Mucosa of descending colon (tissue), 3 donors: ENCODE measurements at regions not wholly inside any gene's neighbourhood (a gene's known extent, or its start where the extent isn't known, plus 50 kb on each side); places are given as distances from the start of the nearest gene placed in this dataset.

Source experiments
- ATAC-seq: fragments of 200-7000 bp; cut with Tn5 transposase; one replicate; pipeline ENCODE4 v1.9.1; 2020; ENCODE audit warnings: mild to moderate bottlenecking, moderate library complexity
- DNase-seq, 3 donors: peaks; one replicate each; pipeline ENCODE4 v3.0.0-alpha.2; 2020
- H3K36me3 ChIP-seq: fragments of 200-600 bp; one replicate; pipeline ENCODE4 v1.8.0; 2021; ENCODE audit warnings: low read depth, mild to moderate bottlenecking
- H3K4me1 ChIP-seq: fragments of 200-600 bp; one replicate; pipeline ENCODE4 v1.8.0; 2021; ENCODE audit warnings: low read depth, mild to moderate bottlenecking
- H3K4me3 ChIP-seq: fragments of 200-600 bp; one replicate; pipeline ENCODE4 v1.8.0; 2021; ENCODE audit warnings: mild to moderate bottlenecking
- H3K9me3 ChIP-seq: fragments of 200-600 bp; one replicate; pipeline ENCODE4 v1.8.0; 2021; ENCODE audit warnings: mild to moderate bottlenecking
- intact Hi-C, 2 donors: fragments of 100-400 bp; cut with DNase I in 1 of 2; cut with micrococcal nuclease in 1 of 2; formaldehyde crosslinking; loops; one replicate each; pipeline versions ENCODE4 v1.11.0 to v1.11.1; 2022; cut with DNase I, micrococcal nuclease
- TF ChIP-seq, protein P1 (sequence below): fragments of 200-600 bp; IDR thresholded peaks from one replicate; pipeline ENCODE4 v1.8.0; 2022; ENCODE audit warnings: antibody characterized with exemption, mild to moderate bottlenecking
- donor health status: DM: no; HTN: no; CAD: no; lungs with moderate emphysema.
- donor health status: DM: no; HTN: no; CAD: no.
- donor health status: DM: no; HTN: yes; CAD: no.

DNA sequence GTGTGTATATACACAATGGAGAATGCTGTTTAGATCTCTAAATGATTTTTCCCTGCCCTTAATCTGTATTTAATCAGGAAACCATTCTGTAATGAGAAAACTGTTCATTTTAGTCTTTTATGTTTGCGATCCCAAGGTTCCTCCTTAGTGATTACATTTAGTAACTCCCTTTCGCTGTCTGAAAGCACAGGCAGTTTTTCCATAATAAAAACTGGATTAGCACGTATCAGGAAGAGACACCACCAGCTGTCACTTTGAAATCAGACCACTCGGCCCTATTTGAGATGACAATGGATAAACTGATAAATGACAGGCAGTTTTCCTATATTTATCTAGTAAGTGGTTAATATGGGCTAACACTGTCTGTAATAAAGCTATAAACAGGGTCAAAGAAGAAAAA, 370.9 kb downstream of the NR4A2 start:
- TF ChIP-seq, protein P1, sequence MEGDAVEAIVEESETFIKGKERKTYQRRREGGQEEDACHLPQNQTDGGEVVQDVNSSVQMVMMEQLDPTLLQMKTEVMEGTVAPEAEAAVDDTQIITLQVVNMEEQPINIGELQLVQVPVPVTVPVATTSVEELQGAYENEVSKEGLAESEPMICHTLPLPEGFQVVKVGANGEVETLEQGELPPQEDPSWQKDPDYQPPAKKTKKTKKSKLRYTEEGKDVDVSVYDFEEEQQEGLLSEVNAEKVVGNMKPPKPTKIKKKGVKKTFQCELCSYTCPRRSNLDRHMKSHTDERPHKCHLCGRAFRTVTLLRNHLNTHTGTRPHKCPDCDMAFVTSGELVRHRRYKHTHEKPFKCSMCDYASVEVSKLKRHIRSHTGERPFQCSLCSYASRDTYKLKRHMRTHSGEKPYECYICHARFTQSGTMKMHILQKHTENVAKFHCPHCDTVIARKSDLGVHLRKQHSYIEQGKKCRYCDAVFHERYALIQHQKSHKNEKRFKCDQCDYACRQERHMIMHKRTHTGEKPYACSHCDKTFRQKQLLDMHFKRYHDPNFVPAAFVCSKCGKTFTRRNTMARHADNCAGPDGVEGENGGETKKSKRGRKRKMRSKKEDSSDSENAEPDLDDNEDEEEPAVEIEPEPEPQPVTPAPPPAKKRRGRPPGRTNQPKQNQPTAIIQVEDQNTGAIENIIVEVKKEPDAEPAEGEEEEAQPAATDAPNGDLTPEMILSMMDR = no peak
- H3K4me3 ChIP-seq = no peak overlapping the region
- DNase-seq (no peak), ATAC-seq (no peak)
- H3K9me3 ChIP-seq = no peaks in the 10 kb centered on the region
- H3K36me3 ChIP-seq = no peaks in the 10 kb centered on the region
- no peaks in the 10 kb centered on the region for H3K4me1 ChIP-seq
- intact Hi-C loops = no loop called here

DNA sequence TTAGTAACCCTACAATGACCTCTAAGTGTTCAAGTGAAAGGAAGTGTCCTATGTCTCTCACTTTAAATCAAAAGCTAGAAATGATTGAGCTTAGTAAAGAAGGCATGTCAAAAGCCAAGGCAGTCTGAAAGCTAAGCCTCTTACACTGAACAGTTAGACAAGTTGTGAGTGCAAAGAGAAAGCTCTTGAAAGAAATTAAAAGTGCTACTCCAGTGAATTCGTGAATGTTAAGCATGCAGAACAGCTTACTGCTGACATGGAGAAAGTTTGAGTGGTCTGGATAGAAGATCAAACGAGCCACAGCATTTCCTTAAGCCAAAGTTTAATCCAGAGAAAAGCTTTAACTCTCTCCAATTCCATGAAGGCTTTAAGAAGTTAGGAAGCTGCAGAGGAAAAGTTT, 373.7 kb downstream of the NR4A2 start:
- Histone ChIP-seq H3K4me1 (no peaks in the 10 kb centered on the region), H3K36me3 (no peaks in the 10 kb centered on the region), H3K9me3 (no peaks in the 10 kb centered on the region), H3K4me3 (no peak overlapping the region)
- intact Hi-C loops = no loop called here
- DNase-seq (no peak), ATAC-seq (no peak)
- TF ChIP-seq, protein P1 = no peak

DNA sequence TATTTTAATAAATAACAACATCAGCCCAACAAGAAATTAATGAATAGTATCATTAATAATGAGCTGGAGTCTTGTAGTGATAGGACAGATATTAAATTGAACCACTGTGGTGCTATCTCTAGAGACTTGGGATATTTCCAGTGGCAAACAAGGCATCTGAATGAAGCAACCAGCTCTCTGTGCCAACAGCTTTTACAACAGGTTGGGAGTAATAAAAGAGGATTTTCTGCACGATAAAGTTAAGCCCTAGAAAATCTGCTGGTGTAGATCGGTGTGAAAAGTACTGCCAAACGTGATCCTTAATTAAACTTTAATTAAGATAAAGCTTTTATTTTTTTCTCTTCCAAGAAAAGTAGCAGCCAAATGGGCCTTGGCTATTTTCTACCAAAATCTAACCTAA, 385.5 kb downstream of the NR4A2 start:
- Histone ChIP-seq H3K4me3 (no peak overlapping the region), H3K9me3 (no peaks in the 10 kb centered on the region), H3K36me3 (no peaks in the 10 kb centered on the region), H3K4me1 (no peaks in the 10 kb centered on the region)
- ATAC-seq = no peak
- DNase-seq = no peak
- intact Hi-C loops = no loop called here
- TF ChIP-seq, protein P1 = no peak

DNA sequence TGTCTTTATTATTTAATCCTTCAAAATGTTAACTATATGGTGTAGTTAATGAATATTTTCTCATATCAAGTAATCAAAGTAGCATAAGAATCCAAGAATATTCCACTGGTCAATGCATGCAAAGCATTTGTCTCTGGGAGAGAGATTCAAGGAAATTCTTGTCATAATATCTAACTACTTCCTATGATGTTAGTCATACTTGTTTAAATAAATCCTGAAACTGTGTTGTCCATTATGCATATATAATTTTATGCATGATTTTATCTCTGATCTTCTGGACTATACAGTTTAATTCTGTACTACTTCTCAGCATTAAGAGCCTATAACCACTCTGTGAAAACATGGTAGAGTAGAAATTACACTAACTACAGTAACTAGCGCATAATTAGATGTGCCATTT, 388.3 kb downstream of the NR4A2 start:
- ATAC-seq = no peak
- TF ChIP-seq, protein P1 = no peak
- H3K36me3 ChIP-seq = no peaks in the 10 kb centered on the region
- intact Hi-C loops = no loop called here
- H3K9me3 ChIP-seq = no peaks in the 10 kb centered on the region
- DNase-seq = no peak
- no peak overlapping the region for H3K4me3 ChIP-seq
- no peaks in the 10 kb centered on the region for H3K4me1 ChIP-seq

DNA sequence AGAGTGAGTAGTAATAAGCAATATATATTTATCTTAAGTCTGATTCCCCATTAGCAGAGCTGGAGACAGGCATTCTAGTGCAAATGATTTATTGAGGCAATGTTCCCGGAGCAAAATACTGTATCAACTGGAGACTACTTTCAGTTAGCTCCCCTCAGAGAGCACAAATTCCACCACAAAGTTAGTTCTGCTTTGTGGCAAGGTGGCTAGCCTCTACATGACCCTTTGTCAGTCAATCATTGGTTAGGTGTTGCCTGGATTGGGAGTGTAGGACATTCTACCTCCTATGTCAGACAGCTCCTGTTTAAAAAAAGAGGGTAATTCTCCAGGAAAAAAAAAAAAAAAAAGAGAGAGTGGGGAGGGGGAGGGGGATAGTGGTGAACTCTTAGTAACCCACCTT, 402.2 kb downstream of the NR4A2 start:
- Histone ChIP-seq H3K4me3 (no peak overlapping the region), H3K9me3 (no peaks in the 10 kb centered on the region), H3K4me1 (no peaks in the 10 kb centered on the region), H3K36me3 (no peaks in the 10 kb centered on the region)
- intact Hi-C loops = no loop called here
- TF ChIP-seq, protein P1 = no peak
- DNase-seq (no peak), ATAC-seq (no peak)

DNA sequence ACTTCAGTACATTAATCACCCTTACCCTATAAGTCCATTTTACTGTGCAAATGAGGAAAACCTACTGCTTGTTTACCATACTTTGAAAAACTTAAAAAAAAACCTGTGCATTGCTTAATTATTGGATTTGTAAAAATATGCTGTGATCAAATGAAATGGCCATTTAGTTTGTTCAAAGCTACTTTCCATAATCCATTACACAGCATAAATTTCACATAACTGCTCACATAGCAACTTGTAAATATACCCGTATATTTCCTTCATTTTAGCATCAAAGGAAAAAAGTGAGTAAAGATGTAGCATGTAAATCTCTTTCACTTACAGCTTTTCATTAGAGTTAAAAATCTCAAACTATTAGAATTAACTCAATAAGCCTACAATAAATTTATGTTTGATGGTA, 415.1 kb downstream of the NR4A2 start:
- DNase-seq = no peak
- H3K4me1 ChIP-seq = no peaks in the 10 kb centered on the region
- H3K36me3 ChIP-seq = no peaks in the 10 kb centered on the region
- TF ChIP-seq, protein P1 = no peak
- no peak for ATAC-seq
- H3K9me3 ChIP-seq = no peaks in the 10 kb centered on the region
- intact Hi-C loops = no loop called here
- H3K4me3 ChIP-seq = no peak overlapping the region
